GM03348 (cell line): ENCODE measurements at regions not wholly inside any gene's neighbourhood (a gene's known extent, or its start where the extent isn't known, plus 50 kb on each side); places are given as distances from the start of the nearest gene placed in this dataset.
"Not testable (repeated sequence)": the region's sequence is repeated elsewhere in the genome, so short reads cannot be mapped to it uniquely, and the experiment has no call there.

Experiments
- DNase-seq: peaks from one replicate; pipeline ENCODE4 v3.0.0; 2012; ENCODE audit warnings: low spot score

DNA sequence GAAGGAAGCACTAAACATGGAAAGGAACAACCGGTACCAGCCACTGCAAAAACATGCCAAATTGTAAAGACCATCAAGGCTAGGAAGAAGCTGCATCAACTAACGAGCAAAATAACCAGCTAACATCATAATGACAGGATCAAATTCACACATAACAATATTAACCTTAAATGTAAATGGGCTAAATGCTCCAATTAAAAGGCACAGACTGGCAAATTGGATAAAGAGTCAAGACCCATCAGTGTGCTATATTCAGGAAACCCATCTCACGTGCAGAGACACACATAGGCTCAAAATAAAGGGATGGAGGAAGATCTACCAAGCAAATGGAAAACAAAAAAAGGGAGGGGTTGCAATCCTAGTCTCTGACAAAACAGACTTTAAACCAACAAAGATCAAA is 126.3 kb upstream of the CAV2 start:
- DNase-seq = not testable (repeated sequence)

DNA sequence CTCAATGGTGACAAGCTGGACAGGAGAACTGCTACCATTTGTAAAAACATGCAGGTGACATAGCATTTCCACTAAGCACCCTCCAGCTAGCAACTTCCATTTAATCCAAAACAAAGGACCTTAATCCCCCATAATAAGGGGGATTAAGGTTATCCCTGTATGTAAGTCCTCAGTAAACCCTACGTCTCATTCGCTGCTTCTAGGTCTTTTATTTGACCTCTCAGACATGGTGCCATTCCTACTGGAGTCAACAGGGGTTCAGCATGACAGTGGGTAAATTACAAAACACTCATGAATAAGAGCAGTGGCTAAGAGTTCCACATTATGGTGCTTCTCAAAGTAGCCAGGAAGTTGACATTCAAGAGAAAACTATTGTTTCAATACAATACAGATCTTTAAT is 121.8 kb upstream of the CAV2 start:
- DNase-seq = no peak

DNA sequence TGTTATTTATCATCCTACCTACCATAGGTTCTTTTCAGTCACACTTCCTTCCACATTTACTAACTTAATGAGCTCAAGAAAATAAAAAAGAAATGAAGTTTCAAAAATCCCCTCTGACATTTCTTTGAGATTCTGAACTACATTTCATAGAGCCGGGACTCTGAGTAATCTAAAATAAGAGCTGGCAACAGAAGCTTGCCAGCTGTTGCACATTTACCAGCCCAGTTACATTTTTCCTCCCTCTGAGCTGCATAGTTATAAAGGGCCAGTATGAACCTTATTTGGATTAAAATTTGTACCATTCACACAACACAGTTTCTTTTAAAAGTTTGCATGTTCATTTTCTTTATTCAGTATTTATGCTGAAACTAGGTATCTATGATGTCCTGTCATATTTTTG is 119.5 kb upstream of the CAV2 start:
- DNase-seq = peak; percentile 64

DNA sequence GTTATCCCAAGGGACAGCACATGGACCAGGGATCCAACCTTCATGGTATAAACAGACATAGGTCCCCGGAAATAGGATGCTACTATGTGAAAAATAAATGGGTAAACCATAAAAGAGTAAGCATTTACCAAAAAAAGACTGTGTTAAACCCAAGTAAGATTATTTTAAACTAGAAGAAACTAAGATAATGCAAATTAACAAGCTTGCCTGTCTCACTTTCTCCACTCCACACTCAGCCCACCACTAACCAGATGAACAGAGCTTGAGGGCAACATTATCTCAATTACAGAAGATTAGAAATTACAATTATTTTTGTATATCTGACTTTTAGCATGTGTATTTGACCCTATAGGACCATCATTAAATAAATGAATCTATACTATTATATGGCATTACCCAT is 117.2 kb upstream of the CAV2 start:
- DNase-seq = no peak

DNA sequence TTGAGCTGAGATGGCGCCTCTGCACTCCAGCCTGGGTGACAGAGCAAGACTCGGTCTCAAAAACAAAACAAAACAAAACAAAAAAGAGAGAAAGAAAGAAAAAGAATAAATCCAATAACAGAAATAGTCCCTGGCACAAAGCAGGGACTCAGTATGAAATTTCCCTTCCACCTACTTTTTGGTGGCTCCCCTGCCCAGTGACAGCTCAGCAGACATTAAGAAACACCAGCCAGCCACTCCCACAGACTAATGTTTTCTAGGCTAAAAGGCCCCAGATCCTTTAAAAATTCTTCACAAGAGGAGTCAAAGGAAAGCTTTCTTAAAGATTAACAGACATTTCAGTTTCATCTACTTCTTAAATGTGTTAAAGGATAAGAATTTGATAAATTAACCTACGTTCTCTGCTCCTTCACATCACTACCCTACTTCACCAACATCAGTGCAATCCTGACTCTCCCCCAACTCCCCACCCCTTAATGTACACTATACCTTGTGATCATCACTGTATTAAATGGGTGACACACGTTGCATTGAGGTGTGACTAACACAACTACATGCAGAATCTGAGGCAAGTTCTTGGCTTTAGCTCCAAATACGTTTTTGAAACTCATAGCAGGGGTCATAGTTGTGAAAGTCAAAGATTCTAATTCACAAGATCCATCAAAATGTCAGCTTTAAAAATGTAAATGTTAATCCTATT is 114.5 kb upstream of the CAV2 start:
- no peak for DNase-seq

DNA sequence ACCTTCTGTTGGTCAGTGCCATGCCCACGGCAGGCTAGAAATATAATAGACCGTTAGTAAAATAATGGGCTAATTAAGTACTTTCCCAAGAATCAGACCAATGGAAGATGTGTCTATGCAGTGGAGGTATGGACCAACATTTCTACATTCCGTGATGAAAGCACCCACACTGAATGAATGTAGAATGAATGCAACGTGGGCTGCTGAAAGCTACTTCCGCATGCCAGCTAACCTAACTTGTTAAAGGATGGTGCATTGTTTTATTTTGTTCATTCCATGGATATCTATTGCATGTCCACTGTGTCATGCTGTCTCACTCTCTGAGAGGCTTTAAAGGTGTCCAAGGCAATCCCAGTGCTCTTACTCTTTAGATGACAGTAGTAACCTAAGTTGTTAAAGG is 112.9 kb upstream of the CAV2 start:
- no peak for DNase-seq

DNA sequence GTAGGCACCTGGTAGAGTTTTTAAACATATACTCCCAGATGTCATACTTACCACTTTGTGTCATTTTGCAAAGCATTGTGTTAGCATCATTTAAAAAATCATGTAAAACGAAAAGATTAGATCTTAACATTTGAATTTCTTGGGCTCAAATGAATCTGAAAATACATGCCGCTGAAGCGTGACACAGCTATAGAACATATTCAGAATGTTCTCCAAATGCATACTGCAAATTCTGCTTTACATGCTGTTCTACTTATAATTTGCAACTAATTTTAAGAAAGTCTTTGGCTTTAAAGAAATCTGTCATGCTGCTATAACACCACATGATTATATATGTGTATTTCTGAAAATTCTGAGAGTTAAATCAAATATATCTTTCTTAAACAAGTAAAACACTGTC is 109.2 kb upstream of the CAV2 start:
- no peak for DNase-seq

DNA sequence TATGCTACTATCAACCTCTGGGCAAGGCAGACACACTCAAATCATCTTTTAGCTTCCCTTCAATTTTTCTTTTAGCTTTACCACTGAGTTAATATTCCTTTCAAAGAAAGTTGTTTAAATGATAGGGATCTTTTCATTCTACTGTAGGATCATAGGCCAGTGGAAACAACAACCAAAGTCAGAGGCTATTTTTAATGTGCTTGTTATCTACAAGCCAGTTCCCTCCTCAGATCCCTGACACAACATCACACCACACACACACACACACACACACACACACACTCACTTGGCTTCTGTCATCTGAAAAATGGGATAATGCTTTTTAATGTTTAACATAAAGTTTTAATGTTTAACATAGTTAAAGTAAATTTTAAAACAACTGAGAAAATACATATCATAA is 106.7 kb upstream of the CAV2 start:
- DNase-seq = no peak

DNA sequence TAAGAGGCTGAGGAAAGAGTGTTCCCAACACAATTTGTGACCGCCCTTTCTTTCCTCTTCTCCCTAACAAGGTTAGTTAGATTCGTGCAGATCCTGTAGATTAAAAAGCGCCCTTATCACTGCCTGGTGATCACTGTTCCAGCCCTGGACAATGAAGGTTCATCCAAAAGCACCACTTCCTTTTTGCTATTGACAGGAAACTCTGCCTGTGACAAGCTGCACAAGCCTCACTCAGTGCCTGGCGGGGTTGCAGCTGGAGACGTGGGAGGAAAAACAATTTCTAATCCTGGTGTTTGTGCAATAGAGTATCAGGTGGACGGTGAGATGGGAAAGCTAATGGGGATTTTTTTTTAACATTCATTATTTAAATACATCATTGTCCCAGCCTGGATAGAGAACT is 105.9 kb upstream of the CAV2 start:
- DNase-seq = no peak

DNA sequence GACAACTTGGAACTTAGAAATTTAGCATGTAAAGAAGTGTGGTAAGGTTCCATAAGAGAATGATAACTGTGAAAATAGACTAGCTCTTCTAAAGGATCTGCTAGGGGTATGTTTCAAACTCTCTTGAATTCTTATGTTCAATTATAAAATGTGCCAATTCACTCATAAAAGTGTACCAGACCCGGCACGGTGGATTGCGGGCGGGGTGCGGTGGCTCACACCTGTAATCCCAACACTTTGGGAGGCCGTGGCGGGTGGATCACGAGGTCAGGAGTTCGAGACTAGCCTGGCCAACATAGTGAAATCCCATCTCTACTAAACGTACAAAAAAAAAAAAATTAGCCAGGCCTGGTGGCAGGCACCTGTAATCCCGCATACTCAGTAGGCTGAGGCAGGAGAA is 105.4 kb upstream of the CAV2 start:
- DNase-seq = no peak

DNA sequence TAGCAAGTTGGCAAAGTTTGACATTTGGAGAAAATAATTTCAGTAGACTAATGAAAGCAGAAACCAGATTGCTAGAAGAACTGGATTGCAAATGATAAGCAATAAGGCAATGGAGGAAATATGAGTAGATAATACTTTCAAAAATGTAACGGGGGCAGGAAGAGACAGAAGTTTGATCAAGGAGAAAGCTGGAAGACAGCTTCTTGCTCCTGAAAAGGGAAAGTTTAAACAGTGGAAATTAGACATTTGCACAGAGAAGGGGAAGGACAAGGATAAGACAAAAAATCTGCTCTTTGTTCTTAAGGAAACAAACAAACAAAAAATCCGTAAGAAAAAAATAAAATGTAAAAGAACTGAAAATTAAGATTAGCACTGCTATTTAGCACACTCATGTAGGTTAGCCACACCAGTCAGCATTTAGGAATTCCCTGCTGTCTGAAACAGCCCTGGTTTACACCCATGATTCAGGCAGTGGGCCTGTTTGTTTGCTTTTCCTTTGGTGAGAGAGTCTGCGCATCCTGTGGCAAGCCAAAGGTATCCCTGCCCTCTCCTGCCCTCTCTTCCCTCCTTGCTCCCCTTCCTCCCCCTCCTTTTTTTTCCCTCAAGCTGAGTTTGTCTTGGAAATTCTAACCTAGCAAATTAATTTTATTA is 104.3 kb upstream of the CAV2 start:
- DNase-seq = peak; percentile 85

DNA sequence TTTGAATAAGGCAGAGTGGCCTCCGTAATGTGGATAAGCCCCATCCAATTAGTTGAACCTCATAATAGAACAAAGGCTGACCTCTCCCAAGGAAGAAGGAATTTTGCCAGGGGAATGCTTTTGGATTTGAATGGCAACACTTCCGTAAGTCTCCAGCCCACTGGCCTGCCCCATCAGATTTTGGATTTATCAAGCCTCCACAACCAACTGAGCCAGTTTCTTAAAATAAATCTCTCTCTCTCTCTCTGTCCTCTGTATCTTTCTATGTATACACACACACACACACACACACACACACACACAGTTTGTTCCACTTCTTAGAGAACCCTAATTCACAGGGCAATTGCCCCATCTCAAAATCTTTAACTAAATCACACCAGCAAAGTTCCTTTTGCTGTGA is 100.9 kb upstream of the CAV2 start:
- DNase-seq = no peak

DNA sequence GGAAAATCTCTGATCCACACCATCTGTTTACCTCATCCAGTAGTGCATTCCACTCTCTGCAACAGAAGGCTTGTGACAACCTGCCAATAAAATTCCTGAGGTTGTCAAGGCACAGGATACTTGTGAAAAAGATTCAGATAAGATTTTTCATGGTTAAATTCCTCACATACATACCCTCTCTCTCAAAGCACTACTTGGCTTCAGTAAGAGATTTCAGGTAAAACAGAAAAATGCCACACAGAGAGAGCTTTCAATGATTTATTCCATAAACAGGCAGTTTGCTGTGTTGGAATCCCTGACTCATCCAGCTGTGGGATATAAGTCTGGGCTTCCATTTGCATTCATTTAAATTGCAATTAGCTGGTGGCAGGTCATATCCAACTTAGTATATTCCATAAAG is 99.7 kb upstream of the CAV2 start:
- peak; percentile 47 for DNase-seq

DNA sequence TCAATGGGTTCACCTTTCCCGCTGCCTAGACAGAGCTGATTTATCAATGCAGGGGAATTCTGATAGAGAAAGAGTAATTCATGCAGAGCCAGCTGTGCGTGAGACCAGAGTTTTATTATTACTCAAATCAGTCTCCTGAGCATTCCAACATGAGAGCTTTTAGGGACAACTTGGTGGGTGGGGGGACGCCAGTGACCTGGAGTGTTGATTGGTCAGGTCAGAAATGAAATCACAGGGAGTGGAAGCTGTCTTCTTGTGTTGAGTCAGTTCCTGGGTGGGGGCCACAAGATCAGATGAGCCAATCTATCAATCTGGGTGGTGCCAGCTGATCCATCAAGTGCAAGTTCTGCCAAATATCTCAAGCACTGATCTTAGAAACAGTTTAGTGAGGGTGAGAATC is 99.0 kb upstream of the CAV2 start:
- DNase-seq = no peak

DNA sequence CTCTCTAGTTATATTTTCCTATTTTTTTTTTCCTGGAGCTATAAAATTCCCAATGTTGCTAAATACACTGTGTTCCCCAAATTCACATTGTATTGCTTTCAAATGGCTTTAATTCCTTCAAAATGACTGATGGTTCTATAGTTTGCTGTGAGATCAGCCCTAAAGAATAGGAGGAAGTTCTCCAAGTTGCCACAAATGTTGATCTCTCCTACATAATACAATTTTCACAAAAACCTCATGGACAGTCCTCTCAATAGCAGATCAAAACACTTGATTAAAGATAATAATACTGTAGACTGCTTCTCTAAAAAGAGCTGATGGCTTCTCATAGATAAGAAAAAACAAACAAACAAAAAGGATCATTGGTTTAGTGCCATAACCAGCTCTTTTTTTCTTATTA is 97.8 kb upstream of the CAV2 start:
- DNase-seq = no peak

DNA sequence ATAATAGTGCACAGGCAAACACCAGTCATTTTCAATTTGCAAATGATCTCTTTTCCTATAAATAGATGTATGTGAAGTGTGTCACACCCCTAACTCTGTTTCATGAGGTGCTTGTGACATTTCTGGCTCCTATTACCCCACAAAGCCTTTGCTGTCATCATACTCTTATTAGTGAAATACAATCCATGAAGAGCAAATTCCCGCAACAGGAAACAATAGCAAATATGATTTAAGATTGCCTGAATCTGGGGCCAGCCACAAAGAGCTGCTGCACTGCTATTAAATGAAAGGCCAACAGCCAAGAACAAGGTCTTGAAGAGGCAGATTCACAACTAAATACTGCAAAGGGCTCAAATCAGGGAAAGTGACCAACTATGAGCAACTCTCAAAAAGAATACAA is 96.3 kb upstream of the CAV2 start:
- DNase-seq = peak; percentile 43

DNA sequence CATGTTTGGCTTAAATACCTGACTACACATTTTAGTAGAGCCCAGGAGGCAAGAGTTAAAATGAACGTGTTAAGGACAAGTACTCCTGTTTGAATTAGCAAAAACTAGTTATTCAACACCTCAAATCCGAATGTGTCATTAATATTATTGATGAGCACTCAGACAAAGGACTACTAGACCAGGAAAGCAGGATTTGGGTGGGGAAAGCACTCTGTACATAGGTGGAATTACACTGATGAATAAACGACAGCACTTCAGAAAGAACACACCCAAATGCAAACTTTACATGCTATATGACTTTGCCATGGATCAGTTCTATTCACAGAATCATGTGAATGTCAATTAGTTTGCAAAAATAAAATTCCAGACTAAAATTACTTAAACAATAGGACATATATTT is 95.1 kb upstream of the CAV2 start:
- no peak for DNase-seq

DNA sequence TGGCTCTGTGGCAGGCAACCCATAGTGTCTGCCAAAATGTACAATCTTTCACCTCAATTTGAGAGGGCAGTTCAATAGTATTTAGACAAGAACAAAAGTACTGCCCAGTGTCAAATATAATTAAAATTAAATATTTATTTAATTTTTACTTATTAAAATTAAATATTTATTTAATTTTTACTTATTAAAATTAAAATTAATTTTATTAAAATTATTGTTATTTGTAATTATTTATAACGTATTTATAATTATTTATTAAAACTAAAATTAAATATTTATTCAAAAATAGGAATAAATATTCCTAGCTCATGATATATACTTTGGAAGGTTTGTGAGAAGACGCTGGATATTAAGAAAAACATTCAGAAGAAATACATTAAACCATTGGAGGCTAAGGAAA is 93.7 kb upstream of the CAV2 start:
- DNase-seq = no peak

DNA sequence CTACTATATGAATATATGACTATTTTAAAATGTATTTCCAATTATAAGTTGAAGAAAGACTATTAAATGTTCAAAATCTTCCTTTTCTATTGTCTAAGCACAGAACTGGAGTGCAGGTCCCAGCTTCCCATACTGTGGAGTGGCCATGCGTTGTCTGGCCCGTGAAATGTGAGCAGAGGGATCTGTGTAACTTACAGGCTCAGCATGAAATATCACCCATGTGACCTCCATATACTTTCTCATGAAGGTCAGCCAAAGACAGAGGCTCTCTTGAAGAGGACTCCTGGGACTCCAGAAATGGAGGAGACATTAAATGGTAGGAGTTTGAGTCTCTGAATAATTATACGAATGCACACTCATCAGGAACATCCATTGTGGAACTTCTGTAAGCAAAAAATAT is 92.4 kb upstream of the CAV2 start:
- DNase-seq = no peak

DNA sequence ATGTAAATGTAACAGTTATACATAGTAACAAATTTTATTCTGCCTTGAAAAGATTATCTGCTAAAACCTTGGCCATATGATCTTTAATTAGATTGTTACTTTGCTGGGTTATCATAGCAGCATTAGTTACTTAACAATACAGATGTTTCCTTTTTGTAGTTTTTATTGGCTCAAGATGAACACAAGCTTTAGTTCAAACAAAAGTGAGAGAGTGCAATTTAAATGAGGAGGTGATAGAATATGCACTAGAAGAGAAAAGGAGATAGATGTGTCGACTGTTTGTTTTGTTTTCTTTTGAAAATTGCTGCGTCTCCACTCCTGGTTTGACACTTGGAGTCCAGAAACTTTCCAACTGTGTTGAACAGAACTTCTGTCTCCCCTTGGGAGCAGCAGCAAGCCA is 91.4 kb upstream of the CAV2 start:
- no peak for DNase-seq

DNA sequence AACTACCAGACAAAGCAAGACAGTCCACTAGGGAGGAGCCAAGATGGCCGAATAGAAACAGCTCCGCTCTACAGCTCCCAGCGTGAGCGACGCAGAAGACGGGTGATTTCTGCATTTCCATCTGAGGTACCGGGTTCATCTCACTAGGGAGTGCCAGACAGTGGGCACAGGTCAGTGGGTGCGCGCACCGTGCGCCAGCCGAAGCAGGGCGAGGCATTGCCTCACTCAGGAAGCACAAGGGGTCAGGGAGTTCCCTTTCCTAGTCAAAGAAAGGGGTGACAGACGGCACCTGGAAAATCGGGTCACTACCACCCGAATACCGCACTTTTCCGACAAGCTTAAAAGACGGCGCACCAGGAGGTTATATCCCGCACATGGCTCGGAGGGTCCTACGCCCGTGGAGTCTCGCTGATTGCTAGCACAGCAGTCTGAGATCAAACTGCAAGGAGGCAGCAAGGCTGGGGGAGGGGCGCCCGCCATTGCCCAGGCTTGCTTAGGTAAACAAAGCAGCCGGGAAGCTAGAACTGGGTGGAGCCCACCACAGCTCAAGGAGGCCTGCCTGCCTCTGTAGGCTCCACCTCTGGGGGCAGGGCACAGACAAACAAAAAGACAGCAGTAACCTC is 90.6 kb upstream of the CAV2 start:
- not testable (repeated sequence) for DNase-seq

DNA sequence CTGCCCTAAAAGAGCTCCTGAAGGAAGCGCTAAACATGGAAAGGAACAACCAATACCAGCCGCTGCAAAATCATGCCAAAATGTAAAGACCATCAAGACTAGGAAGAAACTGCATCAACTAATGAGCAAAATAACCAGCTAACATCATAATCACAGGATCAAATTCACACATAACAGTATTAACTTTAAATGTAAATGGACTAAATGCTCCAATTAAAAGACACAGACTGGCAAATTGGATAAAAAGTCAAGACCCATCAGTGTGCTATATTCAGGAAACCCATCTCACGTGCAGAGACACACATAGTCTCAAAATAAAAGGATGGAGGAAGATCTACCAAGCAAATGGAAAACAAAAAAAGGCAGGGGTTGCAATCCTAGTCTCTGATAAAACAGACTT is 88.8 kb upstream of the CAV2 start:
- DNase-seq = not testable (repeated sequence)

DNA sequence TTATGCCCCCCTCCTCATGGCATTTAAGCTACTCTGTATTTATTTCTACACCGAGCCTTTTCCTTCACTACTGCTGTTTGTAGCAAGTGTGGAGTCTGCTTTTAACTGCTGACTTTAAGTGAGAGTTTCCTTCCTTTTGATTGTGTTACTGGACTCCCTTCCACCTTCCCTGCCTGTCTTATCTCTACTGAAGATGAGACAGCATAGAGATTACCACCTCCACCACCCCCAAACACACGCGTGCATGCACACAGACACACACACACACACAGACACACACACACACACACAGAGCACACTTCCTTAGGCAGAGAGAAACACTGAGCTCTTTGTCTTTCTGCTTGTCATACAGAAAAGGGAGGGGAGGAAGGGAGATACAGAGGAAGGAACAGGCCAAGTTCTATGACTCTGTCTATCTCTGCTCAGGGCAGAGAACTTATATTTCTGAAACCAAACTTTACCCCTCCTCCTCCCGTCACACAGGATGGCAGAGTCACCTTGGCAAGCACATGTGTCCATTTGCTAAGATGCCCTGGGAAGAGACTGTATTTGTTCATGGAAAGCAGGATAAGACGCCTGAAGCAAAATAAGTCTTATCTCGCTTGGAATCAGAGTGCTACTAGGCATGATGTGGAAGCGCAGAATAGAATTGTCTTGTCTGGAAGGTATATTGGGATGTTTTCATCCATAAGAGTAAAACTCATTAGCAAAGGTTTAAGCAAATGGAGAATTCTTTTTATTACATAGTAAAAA is 81.8 kb upstream of the CAV2 start:
- DNase-seq = no peak
